ENCODE measurements at regions not wholly inside any gene's neighbourhood (a gene's known extent, or its start where the extent isn't known, plus 50 kb on each side); places are given as distances from the start of the nearest gene placed in this dataset.

- TF ChIP-seq, protein P1, sequence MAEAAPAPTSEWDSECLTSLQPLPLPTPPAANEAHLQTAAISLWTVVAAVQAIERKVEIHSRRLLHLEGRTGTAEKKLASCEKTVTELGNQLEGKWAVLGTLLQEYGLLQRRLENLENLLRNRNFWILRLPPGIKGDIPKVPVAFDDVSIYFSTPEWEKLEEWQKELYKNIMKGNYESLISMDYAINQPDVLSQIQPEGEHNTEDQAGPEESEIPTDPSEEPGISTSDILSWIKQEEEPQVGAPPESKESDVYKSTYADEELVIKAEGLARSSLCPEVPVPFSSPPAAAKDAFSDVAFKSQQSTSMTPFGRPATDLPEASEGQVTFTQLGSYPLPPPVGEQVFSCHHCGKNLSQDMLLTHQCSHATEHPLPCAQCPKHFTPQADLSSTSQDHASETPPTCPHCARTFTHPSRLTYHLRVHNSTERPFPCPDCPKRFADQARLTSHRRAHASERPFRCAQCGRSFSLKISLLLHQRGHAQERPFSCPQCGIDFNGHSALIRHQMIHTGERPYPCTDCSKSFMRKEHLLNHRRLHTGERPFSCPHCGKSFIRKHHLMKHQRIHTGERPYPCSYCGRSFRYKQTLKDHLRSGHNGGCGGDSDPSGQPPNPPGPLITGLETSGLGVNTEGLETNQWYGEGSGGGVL (tag by site-specific recombination; IDR thresholded peaks at IDR 0.05): no peak
- TF ChIP-seq ZNF555 (tag by site-specific recombination; conservative IDR thresholded peaks at IDR 0.05): no peak
- no peak for TF ChIP-seq ZNF501 (tag by site-specific recombination; IDR thresholded peaks at IDR 0.05)
- no peak for TF ChIP-seq ZNF16 (tag by site-specific recombination; IDR thresholded peaks at IDR 0.05; ENCODE audit: low read depth)
- TF ChIP-seq, protein P2, sequence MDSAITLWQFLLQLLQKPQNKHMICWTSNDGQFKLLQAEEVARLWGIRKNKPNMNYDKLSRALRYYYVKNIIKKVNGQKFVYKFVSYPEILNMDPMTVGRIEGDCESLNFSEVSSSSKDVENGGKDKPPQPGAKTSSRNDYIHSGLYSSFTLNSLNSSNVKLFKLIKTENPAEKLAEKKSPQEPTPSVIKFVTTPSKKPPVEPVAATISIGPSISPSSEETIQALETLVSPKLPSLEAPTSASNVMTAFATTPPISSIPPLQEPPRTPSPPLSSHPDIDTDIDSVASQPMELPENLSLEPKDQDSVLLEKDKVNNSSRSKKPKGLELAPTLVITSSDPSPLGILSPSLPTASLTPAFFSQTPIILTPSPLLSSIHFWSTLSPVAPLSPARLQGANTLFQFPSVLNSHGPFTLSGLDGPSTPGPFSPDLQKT (IDR thresholded peaks at IDR 0.05; ENCODE audit: borderline replicate concordance, low read depth, low read length): no peak
These were observed 128.2 kb downstream of the RASGEF1B start (continued) for GRCh38 chr4:81343536-81343935.

DNA sequence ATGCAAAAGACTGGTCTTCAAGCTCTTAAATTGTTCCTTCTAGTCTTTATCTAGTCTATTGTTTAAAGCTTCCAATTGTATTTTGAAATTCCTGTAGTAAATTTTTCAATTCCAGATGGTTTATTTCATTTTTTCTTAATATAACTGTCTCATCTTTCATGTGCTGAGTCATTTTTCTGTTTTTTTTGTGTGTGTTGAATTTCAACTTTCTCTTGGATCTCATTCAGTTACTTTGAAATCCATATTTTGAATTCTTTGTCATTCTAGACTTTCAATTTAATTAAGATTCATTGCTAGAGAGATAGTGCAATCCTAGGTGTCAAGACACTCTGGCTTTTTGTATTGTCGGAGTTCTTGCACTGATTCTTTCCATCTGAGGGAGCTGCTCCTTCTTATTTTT, 128.0 kb upstream of the PRKG2 start:
- Histone ChIP-seq H3K9me3 (ENCODE audit: control insufficient read depth, insufficient read depth, low read depth, low read length) (no peaks in the 10 kb centered on the region), H3K4me1 (ENCODE audit: control insufficient read depth, insufficient read depth, low read length) (no peaks in the 10 kb centered on the region), H3K4me3 (ENCODE audit: low read depth, low read length) (no peak overlapping the region), H3K27ac (ENCODE audit: extremely low read depth, low read depth, low read length) (no peak overlapping the region), H3K36me3 (ENCODE audit: control insufficient read depth in 2 of 2, insufficient read depth in 1 of 2, low read length in 2 of 2) (no peaks in the 10 kb centered on the region)
- no peak for TF ChIP-seq TSHZ1 (tag by site-specific recombination; IDR thresholded peaks at IDR 0.05; ENCODE audit: borderline replicate concordance)
- TF ChIP-seq CTCF (tag by site-specific recombination; IDR thresholded peaks at IDR 0.05): no peak
- no peak for TF ChIP-seq ZBTB17 (tag by site-specific recombination; IDR thresholded peaks at IDR 0.05)
- no peak for TF ChIP-seq ZNF529 (tag by site-specific recombination; IDR thresholded peaks at IDR 0.05; ENCODE audit: insufficient replicate concordance)
- no peak for TF ChIP-seq GLIS1 (tag by site-specific recombination; IDR thresholded peaks at IDR 0.05)
- TF ChIP-seq ZNF292 (tag by site-specific recombination; IDR thresholded peaks at IDR 0.05; ENCODE audit: borderline replicate concordance, low read depth): no peak
- TF ChIP-seq ZNF664 (tag by site-specific recombination; IDR thresholded peaks at IDR 0.05): no peak
- TF ChIP-seq, protein P3, sequence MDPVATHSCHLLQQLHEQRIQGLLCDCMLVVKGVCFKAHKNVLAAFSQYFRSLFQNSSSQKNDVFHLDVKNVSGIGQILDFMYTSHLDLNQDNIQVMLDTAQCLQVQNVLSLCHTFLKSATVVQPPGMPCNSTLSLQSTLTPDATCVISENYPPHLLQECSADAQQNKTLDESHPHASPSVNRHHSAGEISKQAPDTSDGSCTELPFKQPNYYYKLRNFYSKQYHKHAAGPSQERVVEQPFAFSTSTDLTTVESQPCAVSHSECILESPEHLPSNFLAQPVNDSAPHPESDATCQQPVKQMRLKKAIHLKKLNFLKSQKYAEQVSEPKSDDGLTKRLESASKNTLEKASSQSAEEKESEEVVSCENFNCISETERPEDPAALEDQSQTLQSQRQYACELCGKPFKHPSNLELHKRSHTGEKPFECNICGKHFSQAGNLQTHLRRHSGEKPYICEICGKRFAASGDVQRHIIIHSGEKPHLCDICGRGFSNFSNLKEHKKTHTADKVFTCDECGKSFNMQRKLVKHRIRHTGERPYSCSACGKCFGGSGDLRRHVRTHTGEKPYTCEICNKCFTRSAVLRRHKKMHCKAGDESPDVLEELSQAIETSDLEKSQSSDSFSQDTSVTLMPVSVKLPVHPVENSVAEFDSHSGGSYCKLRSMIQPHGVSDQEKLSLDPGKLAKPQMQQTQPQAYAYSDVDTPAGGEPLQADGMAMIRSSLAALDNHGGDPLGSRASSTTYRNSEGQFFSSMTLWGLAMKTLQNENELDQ (tag by site-specific recombination; IDR thresholded peaks at IDR 0.05; ENCODE audit: low read depth): no peak
- no peak for TF ChIP-seq ZNF707 (tag by site-specific recombination; IDR thresholded peaks at IDR 0.05)
- no peak for TF ChIP-seq ZNF157 (tag by site-specific recombination; IDR thresholded peaks at IDR 0.05)
- no peak for TF ChIP-seq ZNF549 (tag by site-specific recombination; IDR thresholded peaks at IDR 0.05)
- TF ChIP-seq ZNF114 (tag by site-specific recombination; IDR thresholded peaks at IDR 0.05): no peak
- TF ChIP-seq HOXA7 (CRISPR knock-in tag; IDR thresholded peaks at IDR 0.05; ENCODE audit: borderline replicate concordance): no peak
- no peak for TF ChIP-seq ZFP69B (tag by site-specific recombination; IDR thresholded peaks at IDR 0.05)
- no peak for TF ChIP-seq ZBTB8A (tag by site-specific recombination; IDR thresholded peaks at IDR 0.05)
- ChIA-PET CTCF (interaction anchor here (0.7 to 2.0 kb wide), 4 partner anchors 9 to 105 kb away, joined by 3 to 7 read pairs (median 3); no protein-coding TSS in a partner anchor), POLR2A (no interaction called here)

Measured in HEK293 (cell line).